HG03060 (cell line): ENCODE measurements at regions not wholly inside any gene's neighbourhood (a gene's known extent, or its start where the extent isn't known, plus 50 kb on each side); places are given as distances from the start of the nearest gene placed in this dataset.

Experiments used
- ATAC-seq: cut with Tn5 transposase; IDR thresholded peaks from one replicate; pipeline ENCODE4 v1.9.1; 2021; ENCODE audit warnings: low read depth, moderate number of reproducible peaks; ENCODE audit not compliant: unreplicated experiment

GRCh38 chr5:160961038-160961437 lies 109.0 kb upstream of the ATP10B start:
- no peak for ATAC-seq

- no peak for ATAC-seq
These were observed 108.6 kb upstream of the ATP10B start for GRCh38 chr5:160960592-160960991.

DNA sequence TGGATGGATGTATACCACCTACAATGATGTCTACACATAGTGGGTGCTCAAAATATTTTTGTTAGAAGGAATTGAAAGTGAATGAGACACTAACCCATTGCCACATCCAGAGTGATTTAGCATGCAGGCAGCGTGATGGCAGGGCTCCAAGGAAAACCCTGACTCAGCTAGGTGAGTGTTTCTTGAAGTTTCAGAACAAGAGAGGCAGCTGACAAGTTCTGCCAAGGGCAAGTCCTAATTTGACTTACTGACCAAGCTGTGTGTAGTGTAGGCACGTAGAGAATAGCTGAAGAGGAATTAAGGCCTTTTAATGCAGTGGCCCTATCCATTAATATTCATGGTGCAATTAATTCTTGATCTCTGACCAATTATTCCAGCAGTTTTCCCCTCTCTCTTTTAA lies 107.8 kb upstream of the ATP10B start:
- ATAC-seq, result peak; percentile 42

DNA sequence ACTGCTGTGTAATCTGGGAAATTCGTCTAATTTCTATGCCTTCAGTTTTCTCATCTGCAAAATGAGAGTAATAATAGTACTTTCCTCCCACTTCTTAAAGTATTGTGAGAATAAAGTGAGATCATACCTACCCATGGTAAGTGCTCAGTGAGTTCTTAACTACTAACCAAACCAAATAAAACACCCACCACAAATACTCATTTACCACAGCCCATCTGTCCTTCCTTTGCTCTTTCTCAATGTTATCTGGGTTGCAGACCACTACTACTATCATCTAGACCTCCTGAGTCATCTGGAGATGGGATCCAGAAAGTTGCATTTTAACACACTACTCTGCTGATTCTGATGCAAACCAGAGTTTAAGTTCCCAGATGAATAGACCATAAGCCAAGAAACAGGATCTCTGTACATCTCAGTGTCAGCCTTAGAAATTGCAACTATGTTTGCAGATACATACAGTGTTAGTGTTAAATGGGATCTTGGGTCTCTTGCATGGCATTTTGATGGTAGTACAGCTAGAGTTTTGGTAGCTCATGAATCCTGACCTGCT lies 105.4 kb upstream of the ATP10B start:
- ATAC-seq, result peak; percentile 39

DNA sequence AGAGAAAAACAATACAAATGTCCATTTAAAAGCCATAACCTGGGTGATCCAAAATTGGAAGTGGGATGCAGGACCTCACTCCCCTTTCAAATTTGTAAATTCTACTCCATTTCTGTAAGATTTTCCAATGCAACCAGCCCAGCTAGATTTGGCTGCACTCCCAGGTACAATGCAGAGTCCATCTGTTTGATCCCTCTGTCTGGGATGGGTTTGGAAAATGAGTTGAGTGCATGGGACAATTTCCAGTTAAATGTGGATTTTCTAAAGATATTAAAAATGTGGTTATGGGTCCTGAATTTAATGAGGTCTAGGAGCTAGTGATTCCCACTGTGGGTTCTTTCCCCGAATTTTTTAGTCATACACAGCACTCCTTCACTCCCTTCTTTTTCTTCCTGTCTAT lies 104.0 kb upstream of the ATP10B start:
- no peak for ATAC-seq

DNA sequence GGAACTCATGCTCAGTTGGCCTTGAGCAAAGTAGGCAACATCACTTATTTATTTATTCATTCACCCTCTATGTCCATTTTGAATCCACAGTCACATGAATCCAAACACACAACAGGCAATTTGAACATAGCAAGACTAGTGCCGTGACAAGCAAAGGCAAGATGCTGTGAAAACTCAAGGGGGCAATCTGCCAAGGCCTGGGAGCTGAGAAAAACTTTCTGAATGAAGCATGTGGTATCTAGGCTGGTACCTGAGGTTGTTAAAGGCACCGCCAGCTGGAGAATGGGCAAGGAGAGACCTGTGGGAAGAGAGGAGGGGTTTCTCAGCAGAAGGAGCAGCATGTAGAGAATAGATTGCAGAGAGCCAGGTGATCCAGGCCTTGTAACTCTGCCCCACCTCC lies 98.3 kb upstream of the ATP10B start:
- ATAC-seq, result no peak

GRCh38 chr5:160940725-160941124 lies 88.7 kb upstream of the ATP10B start:
- ATAC-seq, result no peak

- no peak for ATAC-seq
These were observed 86.5 kb upstream of the ATP10B start for GRCh38 chr5:160938532-160938931.

DNA sequence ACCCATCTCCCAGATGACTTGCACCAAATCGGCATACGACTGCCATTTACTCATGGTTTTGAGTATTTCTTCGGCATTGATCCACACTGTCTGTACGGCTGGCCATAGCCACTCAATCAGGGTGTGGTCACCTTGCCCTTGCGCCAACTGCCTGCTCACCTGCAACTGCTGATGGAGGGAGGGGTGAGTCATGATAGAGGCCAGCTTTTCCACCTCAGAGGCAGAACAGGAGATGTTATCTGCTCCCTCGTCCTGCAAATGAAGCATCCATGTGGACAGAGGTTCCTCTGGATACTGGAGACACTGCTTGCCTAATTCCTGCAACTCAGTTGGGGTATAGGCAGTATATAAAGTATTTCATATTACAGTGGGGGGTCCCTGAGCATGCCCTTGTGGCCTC lies 85.6 kb upstream of the ATP10B start:
- no peak for ATAC-seq

DNA sequence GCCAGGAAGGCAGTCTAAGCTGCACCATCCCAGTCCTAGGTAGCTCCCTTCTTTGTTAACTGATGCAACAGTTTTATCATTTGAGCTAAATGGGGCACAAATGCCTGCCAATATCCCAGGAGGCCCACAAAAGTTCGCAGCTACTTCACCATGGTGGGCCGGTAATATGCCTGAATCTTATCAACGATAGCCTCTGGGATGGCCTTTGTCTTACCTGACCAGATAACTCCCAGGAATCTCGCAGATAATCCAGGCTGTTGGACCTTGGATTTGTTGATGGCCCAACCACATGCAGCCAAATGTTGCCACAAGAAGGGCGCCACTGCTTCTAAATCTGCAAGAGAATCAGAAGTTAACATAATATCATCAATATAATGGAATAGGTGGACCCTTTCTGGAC lies 83.8 kb upstream of the ATP10B start:
- no peak for ATAC-seq

- ATAC-seq, result no peak
These were observed 79.3 kb upstream of the ATP10B start for GRCh38 chr5:160931283-160931682.

DNA sequence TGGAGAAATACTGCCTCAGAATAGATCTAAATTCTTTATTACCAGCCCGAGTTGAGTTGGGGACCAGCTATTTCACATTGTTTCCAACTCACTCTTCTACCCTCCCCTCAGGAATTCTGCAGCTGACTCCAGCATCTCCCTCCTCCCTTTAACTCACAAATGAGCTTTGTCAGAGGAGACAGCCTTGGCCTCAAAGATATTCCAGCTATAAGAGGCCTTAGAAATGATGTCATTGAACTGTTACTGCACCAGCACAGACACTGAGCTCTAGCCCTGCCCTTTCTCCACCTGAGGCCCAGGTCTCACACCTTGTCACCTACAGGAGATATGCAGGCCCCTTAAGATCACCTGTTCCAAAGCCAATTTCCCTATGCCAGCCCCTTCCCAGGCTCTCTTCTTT lies 78.4 kb upstream of the ATP10B start:
- no peak for ATAC-seq

GRCh38 chr5:160929906-160930305 lies 77.9 kb upstream of the ATP10B start:
- no peak for ATAC-seq

GRCh38 chr5:160929360-160929759 lies 77.3 kb upstream of the ATP10B start:
- no peak for ATAC-seq

GRCh38 chr5:160926428-160926827 lies 74.4 kb upstream of the ATP10B start:
- ATAC-seq, result no peak

GRCh38 chr5:160925281-160925680 lies 73.3 kb upstream of the ATP10B start:
- no peak for ATAC-seq

DNA sequence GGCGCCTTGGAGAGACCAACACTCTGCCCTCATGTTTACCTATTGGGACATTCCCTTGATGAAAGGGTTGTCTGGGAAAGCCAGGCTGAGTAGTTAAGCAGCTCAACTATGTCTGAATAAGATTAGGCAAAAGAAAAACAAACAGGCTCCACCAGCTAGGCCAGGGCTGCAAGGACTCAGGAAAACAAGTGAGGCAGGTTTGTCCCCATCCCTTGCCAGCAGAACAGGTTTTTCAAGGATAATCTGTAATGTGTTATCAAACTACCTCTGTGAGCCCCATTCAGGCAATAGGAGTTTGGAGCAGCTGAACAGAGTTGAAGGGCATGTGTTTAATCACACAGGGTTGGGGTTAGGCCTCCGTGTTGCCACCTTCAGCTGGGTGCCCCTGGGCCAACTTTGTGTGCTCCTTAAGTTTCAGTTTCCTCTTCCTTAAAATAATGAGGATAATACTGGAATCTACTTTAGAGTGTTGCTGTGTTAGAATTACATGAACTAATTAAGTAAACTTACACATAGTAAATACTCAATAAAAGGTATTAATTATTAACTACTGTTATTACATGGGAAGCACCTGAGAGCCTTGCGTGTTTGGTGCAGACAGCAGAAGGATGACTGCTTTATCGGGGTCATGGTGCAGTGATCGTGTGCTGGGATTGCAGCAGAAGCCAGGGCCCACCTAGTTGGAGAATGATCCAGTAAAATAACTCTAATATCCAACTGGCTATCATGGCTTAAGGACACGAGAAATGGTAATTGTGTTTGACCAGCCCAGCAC lies 72.1 kb upstream of the ATP10B start:
- ATAC-seq, result no peak

DNA sequence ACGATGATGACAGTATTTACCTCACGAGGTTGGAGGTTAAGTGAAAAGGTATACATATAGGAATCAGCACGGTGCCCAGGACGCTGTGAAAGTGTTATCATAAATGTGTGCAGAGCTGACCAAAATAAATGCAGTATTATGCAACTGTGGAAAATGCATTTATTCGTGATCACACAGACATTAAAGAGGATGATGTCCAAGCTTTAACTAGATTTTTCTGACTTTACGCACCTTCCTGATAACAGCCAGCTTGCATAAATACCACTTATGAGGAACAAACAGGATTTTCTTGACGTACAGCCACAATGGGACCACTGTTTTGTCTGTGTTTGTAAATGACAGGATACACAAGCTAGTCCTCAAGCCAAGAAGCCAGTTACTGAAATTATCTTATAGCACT lies 71.4 kb upstream of the ATP10B start:
- ATAC-seq, result no peak

DNA sequence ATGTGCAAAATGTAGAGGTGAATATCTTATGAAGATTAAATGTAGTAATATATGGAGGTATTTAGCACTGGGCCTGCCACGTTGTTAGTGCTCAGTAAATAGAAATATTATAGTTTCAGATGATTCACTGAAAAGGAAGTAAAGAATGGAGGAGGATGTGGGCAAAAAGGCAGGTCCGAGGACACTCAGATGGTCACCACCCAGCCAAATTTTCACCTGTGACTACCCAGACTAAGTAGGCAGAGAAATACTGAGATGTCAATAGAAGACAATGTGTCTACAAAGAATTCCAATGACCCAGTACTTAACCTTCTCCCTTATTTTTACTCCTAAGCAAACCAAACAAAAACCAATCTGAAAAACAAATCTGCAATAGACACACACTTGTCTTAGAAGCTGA lies 70.3 kb upstream of the ATP10B start:
- no peak for ATAC-seq

- no peak for ATAC-seq
These were observed 69.6 kb upstream of the ATP10B start for GRCh38 chr5:160921423-160922285.

DNA sequence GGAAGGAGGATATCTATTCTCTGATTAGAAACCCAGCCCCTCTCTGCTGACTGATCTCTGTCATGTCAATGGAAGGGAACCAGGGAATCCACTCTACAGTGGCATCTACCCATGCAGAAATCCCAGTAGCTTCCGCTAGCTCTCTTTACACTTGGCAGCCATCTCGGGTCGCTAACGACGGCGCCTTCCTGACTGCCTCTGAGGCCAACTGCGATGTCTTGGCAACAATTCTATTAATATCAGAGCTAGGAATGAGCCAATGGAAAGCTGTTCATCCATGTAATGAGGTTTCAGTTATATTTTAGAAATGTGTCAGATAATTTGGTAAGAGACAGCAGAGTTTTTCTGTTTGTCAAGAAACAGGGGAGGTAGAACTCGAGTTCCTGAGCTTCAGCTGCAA lies 67.6 kb upstream of the ATP10B start:
- ATAC-seq, result no peak

DNA sequence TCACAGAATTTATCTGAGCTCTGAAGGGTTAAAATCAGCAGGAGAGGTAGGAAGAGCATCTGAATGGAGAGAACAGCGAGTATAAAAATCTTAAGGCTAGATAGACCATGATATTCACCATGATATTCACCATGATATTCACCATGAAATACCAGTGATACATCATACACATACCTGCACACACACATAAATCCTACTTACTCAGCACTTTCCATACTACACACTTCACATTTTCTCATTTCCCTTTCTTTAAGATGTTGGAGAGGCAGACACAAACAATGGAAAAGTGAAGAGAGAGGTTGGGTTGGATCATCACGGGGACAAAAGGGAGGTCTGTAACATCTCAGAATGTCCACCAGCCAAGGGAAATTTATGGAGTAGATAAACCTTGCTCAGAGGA lies 66.4 kb upstream of the ATP10B start:
- ATAC-seq, result no peak
